ENCODE measurements at regions not wholly inside any gene's neighbourhood (a gene's known extent, or its start where the extent isn't known, plus 50 kb on each side); places are given as distances from the start of the nearest gene placed in this dataset.
A peak's percentile ranks its signal among the peaks of the same experiment; 100 is the strongest.

DNA sequence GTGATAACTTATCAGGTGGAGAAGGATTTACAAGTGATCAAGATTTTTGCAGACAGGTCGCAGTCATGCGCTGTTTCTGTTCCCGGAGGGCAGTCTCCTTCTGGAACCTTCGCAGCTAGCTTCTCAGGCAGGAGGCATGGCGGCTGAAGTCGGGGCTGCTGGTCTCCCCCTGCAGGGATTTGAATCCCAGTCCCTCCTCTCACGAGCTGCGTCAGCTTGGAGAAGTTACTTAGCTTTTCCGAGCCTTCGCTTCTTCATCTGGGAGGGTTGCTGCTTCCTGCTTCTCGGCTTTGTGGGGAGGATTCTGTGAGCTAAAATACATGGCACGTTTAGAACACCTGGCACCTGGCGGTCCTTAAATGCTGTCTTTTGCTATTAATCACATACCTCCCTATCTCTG is 287.8 kb upstream of the FOXF1 start:
- peak; percentile 84 for DNase-seq (ENCODE audit: low read depth)
- no peak for TF ChIP-seq CTCF (IDR thresholded peaks at IDR 0.05; ENCODE audit: insufficient read depth, low read length)
- peak overlapping the region; percentile 67 for H3K4me3 ChIP-seq (ENCODE audit: low read depth, low read length)

- peak overlapping the region; percentile 67 for H3K4me3 ChIP-seq (ENCODE audit: low read depth, low read length)
- DNase-seq (ENCODE audit: low read depth) = peak; percentile 97
- TF ChIP-seq CTCF (IDR thresholded peaks at IDR 0.05; ENCODE audit: insufficient read depth, low read length) = peak; percentile 4
Measured at GRCh38 chr16:86222965-86223551, 287.3 kb upstream of the FOXF1 start.

DNA sequence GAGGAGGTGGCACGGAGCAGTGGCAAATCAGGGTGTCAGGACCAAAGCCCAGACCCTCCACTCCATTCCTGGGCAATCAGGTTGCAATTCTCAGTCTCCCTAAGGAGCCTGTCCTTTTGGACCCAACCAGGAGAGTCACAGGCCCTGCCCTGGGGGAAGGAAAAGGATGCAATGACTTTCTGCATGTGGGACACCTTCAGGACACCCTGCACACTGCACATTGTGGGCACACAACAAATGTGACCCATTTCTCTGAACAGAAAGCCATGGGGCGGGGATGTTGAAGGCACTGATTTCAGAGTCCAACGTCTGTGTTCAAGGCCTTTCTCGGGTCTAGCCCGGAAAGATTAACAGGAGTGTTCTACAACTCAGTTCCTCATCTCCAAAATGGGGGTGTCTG is 286.2 kb upstream of the FOXF1 start:
- no peak overlapping the region for H3K4me3 ChIP-seq (ENCODE audit: low read depth, low read length)
- DNase-seq (ENCODE audit: low read depth) = no peak
- peak; percentile 2 for TF ChIP-seq CTCF (IDR thresholded peaks at IDR 0.05; ENCODE audit: insufficient read depth, low read length)

DNA sequence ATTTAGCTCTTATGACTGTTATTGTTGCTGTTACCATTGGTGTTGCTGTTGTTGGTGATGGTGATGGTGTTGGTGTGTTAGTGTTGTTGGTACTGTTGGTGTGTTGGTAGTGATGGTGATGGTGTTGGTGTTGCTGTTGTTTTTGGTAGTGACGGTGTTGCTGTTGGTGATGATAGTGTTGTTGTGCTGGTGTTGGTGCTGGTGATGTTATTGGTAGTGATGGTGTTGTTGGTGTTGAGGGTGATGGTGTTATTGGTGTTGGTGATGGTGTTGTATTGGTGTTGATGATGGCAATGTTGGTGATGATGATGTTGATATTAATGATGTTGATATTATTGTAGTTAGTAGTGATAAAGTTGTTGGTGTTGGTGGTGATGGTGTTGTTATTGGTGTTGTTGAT is 285.7 kb upstream of the FOXF1 start:
- TF ChIP-seq CTCF (IDR thresholded peaks at IDR 0.05; ENCODE audit: insufficient read depth, low read length) = no peak
- H3K4me3 ChIP-seq (ENCODE audit: low read depth, low read length) = no peak overlapping the region
- no peak for DNase-seq (ENCODE audit: low read depth)

GRCh38 chr16:86225905-86226371 is 284.4 kb upstream of the FOXF1 start:
- TF ChIP-seq CTCF (IDR thresholded peaks at IDR 0.05; ENCODE audit: insufficient read depth, low read length) = no peak
- DNase-seq (ENCODE audit: low read depth) = peak; percentile 62
- no peak overlapping the region for H3K4me3 ChIP-seq (ENCODE audit: low read depth, low read length)

GRCh38 chr16:86227041-86227440 is 283.3 kb upstream of the FOXF1 start:
- DNase-seq (ENCODE audit: low read depth) = no peak
- TF ChIP-seq CTCF (IDR thresholded peaks at IDR 0.05; ENCODE audit: insufficient read depth, low read length) = no peak
- H3K4me3 ChIP-seq (ENCODE audit: low read depth, low read length) = no peak overlapping the region

DNA sequence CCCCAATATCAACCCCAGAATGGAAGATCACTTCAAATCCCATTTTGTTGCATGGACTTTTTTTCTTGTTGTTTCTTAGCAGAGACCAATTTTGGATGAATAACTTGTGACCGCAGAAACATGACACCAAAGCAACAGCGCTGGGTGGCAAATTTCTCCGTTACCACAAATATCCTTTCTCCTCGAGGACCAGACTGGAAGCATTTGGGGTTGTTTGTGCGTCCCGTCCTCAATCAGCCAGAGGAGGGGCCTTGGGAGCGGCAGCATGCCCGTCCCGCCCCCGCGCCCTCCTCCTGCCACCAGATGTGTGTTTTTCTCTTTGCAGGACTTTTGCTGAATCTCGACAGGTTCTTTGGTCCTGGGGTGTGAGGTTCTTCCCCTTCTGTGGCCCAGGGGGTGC is 282.5 kb upstream of the FOXF1 start:
- no peak for TF ChIP-seq CTCF (IDR thresholded peaks at IDR 0.05; ENCODE audit: insufficient read depth, low read length)
- DNase-seq (ENCODE audit: low read depth) = no peak
- no peak overlapping the region for H3K4me3 ChIP-seq (ENCODE audit: low read depth, low read length)

Measured in fibroblast of the aortic adventitia (primary cell).